RWPE1 (cell line): ENCODE measurements at regions not wholly inside any gene's neighbourhood (a gene's known extent, or its start where the extent isn't known, plus 50 kb on each side); places are given as distances from the start of the nearest gene placed in this dataset.

ENCODE experiments used
- CTCF ChIA-PET: fragments of 350-600 bp; sonication (Branson Sonifier 250); formaldehyde crosslinking; extraction: SDS; loops from one replicate; lab custom pipeline; 2021; lab: Yijun Ruan, JAX
- POLR2A ChIA-PET: fragments of 400-600 bp; formaldehyde crosslinking; extraction: SDS; loops from one replicate; lab custom pipeline; 2020; ENCODE audit warnings: antibody characterized with exemption; ENCODE audit not compliant: low non-redundant PET; lab: Yijun Ruan, JAX
- DNase-seq: peaks from one replicate; pipeline ENCODE4 v3.0.0; 2012; ENCODE audit warnings: low spot score
- H3K27ac ChIP-seq: fragments of 450-650 bp; 2 replicates; pipeline ENCODE4 v1.5.1; 2017
- TF ChIP-seq, protein P1 (sequence below): fragments of 450-650 bp; conservative IDR thresholded peaks from 2 replicates; pipeline ENCODE4 v1.5.1; 2017; ENCODE audit warnings: low read depth, mild to moderate bottlenecking

DNA sequence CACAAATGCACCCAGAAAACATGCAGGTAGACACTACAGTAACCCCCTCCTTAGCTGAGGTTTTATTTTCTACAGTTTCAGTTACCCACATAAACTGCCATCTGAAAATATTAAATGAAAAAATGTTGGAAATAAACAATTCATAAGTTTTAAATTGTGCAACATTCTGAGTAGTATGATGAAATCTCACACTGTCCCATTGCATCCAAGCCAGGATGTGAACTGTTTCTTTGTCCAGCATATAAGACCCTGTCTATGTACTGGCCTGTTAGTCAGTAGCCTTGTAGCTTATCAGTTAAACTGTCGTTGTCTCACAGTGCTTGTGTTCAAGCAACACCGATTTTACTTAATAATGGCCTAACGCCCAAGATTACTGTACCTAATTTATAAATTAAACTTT is 630.5 kb downstream of the ANXA1 start:
- H3K27ac ChIP-seq = no peak overlapping the region
- DNase-seq = no peak
- ChIA-PET CTCF (interaction anchor here (0.5 to 0.6 kb wide), 3 partner anchors 142 to 1368 kb away, joined by 3 to 5 read pairs (median 3); no protein-coding TSS in a partner anchor), POLR2A (no interaction called here)
- TF ChIP-seq, protein P1, sequence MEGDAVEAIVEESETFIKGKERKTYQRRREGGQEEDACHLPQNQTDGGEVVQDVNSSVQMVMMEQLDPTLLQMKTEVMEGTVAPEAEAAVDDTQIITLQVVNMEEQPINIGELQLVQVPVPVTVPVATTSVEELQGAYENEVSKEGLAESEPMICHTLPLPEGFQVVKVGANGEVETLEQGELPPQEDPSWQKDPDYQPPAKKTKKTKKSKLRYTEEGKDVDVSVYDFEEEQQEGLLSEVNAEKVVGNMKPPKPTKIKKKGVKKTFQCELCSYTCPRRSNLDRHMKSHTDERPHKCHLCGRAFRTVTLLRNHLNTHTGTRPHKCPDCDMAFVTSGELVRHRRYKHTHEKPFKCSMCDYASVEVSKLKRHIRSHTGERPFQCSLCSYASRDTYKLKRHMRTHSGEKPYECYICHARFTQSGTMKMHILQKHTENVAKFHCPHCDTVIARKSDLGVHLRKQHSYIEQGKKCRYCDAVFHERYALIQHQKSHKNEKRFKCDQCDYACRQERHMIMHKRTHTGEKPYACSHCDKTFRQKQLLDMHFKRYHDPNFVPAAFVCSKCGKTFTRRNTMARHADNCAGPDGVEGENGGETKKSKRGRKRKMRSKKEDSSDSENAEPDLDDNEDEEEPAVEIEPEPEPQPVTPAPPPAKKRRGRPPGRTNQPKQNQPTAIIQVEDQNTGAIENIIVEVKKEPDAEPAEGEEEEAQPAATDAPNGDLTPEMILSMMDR = no peak

DNA sequence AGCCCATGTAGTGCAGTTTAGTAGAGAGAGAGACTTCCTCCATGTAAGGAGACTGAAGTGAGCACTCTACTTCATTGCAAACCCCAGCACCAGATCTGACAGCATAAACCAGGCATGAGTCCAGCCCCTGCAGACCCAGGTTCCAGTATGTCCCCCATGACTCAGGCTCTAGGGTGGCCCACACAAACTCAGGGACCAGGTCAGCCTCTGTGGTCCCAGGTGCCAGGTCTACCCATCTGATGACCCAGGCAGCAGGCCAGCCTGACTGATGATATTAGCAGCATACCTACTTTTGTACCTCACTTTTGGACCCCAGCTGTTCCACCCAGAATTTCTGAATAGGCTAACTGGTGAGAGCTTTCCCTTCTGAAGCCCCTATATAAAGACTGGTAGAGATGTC is 647.8 kb downstream of the ANXA1 start:
- TF ChIP-seq, protein P1 = no peak
- POLR2A ChIA-PET = no interaction called here
- DNase-seq = no peak
- no peak overlapping the region for H3K27ac ChIP-seq
- CTCF ChIA-PET = no interaction called here

DNA sequence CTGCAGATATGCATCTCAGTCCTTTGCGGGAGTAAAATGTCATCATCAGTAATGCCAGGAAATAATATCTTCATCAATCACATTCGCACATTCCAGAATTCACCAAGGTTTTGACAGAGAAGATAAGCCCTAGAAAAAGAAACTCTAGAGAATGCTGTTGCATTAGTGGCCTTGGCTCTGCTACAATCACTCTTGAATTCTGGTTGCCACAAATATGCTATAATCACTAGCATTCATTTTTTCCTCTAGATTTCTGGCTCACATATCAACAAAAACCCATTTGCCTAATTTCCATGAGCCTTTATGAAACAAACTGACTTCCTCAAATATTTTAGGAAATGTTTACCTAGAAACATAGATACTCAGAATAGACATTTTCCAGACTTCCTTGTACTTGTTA is 653.4 kb downstream of the ANXA1 start:
- TF ChIP-seq, protein P1 = no peak

GRCh38 chr9:73805853-73806458 is 654.3 kb downstream of the ANXA1 start:
- ChIA-PET CTCF (no interaction called here), POLR2A (no interaction called here)
- H3K27ac ChIP-seq = no peak overlapping the region
- no peak for DNase-seq
- TF ChIP-seq, protein P1 = no peak

More for the DNA sequence above, 653.4 kb downstream of the ANXA1 start:
- no peak for DNase-seq
- ChIA-PET CTCF (no interaction called here), POLR2A (no interaction called here)
- no peak overlapping the region for H3K27ac ChIP-seq

GRCh38 chr9:73806876-73807275 is 655.2 kb downstream of the ANXA1 start:
- ChIA-PET POLR2A (no interaction called here), CTCF (no interaction called here)
- no peak for DNase-seq
- no peak overlapping the region for H3K27ac ChIP-seq
- TF ChIP-seq, protein P1 = no peak

- CTCF ChIA-PET = no interaction called here
- no peak for DNase-seq
- H3K27ac ChIP-seq = no peak overlapping the region
- POLR2A ChIA-PET = no interaction called here
- TF ChIP-seq, protein P1 = no peak
These were observed 656.3 kb downstream of the ANXA1 start for GRCh38 chr9:73807952-73808351.
